ENCODE measurements at regions not wholly inside any gene's neighbourhood (a gene's known extent, or its start where the extent isn't known, plus 50 kb on each side); places are given as distances from the start of the nearest gene placed in this dataset.
"Not testable (repeated sequence)": the region's sequence is repeated elsewhere in the genome, so short reads cannot be mapped to it uniquely, and the experiment has no call there.

GRCh38 chr7:76117306-76117991 lies 69.5 kb downstream of the MDH2 start:
- intact Hi-C loops (cut with DNase I): not testable (repeated sequence)

GRCh38 chr7:76118253-76119036 lies 70.5 kb downstream of the MDH2 start:
- intact Hi-C loops (cut with DNase I); DNase-seq (ENCODE audit: low spot score): not testable (repeated sequence)

More at GRCh38 chr7:76117306-76117991, 69.5 kb downstream of the MDH2 start:
- DNase-seq (ENCODE audit: low spot score): not testable (repeated sequence)

- intact Hi-C loops (cut with DNase I): loop anchor here (10.0 kb wide), 1 partner anchor 256 kb away; no protein-coding TSS in a partner anchor
- DNase-seq (ENCODE audit: low spot score): no peak
Observed at GRCh38 chr7:76121044-76121443, 73.1 kb downstream of the MDH2 start.

GRCh38 chr7:76122516-76123239 lies 74.8 kb downstream of the MDH2 start:
- intact Hi-C loops (cut with DNase I): loop anchor here (10.0 kb wide), 1 partner anchor 258 kb away; no protein-coding TSS in a partner anchor
- DNase-seq (ENCODE audit: low spot score): no peak

- DNase-seq (ENCODE audit: low spot score): no peak
- intact Hi-C loops (cut with DNase I): loop anchor here (10.0 kb wide), 1 partner anchor 259 kb away; no protein-coding TSS in a partner anchor
Observed at GRCh38 chr7:76123316-76123715, 75.4 kb downstream of the MDH2 start.

- DNase-seq (ENCODE audit: low spot score): no peak
- intact Hi-C loops (cut with DNase I): loop anchor here (10.0 kb wide), 1 partner anchor 261 kb away; no protein-coding TSS in a partner anchor
Observed at GRCh38 chr7:76125560-76125959, 76.1 kb upstream of the SRRM3 start.

GRCh38 chr7:76126632-76127031 lies 75.1 kb upstream of the SRRM3 start:
- DNase-seq (ENCODE audit: low spot score): no peak
- intact Hi-C loops (cut with DNase I): loop anchor here (10.0 kb wide), 1 partner anchor 262 kb away; no protein-coding TSS in a partner anchor

GRCh38 chr7:76129366-76129765 lies 72.3 kb upstream of the SRRM3 start:
- no peak for DNase-seq (ENCODE audit: low spot score)
- intact Hi-C loops (cut with DNase I): loop anchor here (10.0 kb wide), 1 partner anchor 265 kb away; no protein-coding TSS in a partner anchor

GRCh38 chr7:76129836-76130235 lies 71.9 kb upstream of the SRRM3 start:
- no peak for DNase-seq (ENCODE audit: low spot score)
- intact Hi-C loops (cut with DNase I): loop anchor here (10.0 kb wide), 1 partner anchor 265 kb away; no protein-coding TSS in a partner anchor

GRCh38 chr7:76130661-76131060 lies 71.0 kb upstream of the SRRM3 start:
- intact Hi-C loops (cut with DNase I); DNase-seq (ENCODE audit: low spot score): not testable (repeated sequence)

- DNase-seq (ENCODE audit: low spot score); intact Hi-C loops (cut with DNase I): not testable (repeated sequence)
Observed at GRCh38 chr7:76131887-76132286, 69.8 kb upstream of the SRRM3 start.

- DNase-seq (ENCODE audit: low spot score): no peak
- intact Hi-C loops (cut with DNase I): no loop called here
Observed at GRCh38 chr7:76133164-76133775, 68.4 kb upstream of the SRRM3 start.

GRCh38 chr7:76133839-76134238 lies 67.9 kb upstream of the SRRM3 start:
- intact Hi-C loops (cut with DNase I): no loop called here
- no peak for DNase-seq (ENCODE audit: low spot score)

- DNase-seq (ENCODE audit: low spot score); intact Hi-C loops (cut with DNase I): not testable (repeated sequence)
Observed at GRCh38 chr7:76135263-76135662, 66.4 kb upstream of the SRRM3 start.

- intact Hi-C loops (cut with DNase I); DNase-seq (ENCODE audit: low spot score): not testable (repeated sequence)
Observed at GRCh38 chr7:76138577-76139313, 63.0 kb upstream of the SRRM3 start.

GRCh38 chr7:76139670-76140069 lies 62.0 kb upstream of the SRRM3 start:
- no peak for DNase-seq (ENCODE audit: low spot score)
- intact Hi-C loops (cut with DNase I): no loop called here

GRCh38 chr7:76140259-76140658 lies 61.4 kb upstream of the SRRM3 start:
- intact Hi-C loops (cut with DNase I): not testable (repeated sequence)

GRCh38 chr7:76142861-76143260 lies 58.8 kb upstream of the SRRM3 start:
- intact Hi-C loops (cut with DNase I): no loop called here
- no peak for DNase-seq (ENCODE audit: low spot score)

More at GRCh38 chr7:76140259-76140658, 61.4 kb upstream of the SRRM3 start:
- not testable (repeated sequence) for DNase-seq (ENCODE audit: low spot score)
